8988T (cell line): ENCODE measurements at regions not wholly inside any gene's neighbourhood (a gene's known extent, or its start where the extent isn't known, plus 50 kb on each side); places are given as distances from the start of the nearest gene placed in this dataset.
"Not testable (repeated sequence)": the region's sequence is repeated elsewhere in the genome, so short reads cannot be mapped to it uniquely, and the experiment has no call there.

Experiments used
- DNase-seq: peaks from one replicate; pipeline ENCODE4 v3.0.0; 2011

DNA sequence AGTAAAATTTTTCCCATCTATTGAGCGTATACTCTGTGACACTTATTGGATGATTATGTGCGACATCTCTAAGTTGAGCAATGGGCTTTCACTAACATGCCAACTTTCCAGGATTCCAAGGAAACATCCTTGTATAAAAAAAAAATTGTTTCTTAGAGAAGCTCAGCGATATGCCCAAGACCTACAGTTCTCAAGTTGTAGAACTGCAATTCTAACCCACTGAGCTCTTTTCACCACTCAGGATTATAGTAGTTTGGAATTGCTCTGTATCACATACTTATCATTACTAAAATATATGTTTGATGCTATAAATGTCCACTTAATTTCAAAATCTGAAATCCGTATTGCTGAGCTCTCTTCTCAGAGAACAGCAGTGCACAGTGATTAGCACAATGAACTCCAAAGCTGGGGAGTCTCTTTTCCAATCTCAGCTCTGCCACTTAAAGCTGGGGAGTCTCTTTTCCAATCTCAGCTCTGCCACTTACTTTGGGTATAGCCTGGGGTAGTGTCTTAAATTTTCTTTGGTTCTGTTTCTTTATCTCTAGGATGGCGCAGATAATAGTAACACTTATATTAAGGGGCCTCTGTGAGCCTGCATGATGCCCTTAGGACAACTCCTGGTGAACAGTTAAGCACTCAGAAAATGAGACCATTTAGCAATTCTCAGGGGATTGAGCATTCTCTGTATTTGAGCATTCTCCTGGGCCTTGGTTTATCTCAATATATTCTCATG lies 1722.2 kb upstream of the AGA start:
- DNase-seq = no peak

DNA sequence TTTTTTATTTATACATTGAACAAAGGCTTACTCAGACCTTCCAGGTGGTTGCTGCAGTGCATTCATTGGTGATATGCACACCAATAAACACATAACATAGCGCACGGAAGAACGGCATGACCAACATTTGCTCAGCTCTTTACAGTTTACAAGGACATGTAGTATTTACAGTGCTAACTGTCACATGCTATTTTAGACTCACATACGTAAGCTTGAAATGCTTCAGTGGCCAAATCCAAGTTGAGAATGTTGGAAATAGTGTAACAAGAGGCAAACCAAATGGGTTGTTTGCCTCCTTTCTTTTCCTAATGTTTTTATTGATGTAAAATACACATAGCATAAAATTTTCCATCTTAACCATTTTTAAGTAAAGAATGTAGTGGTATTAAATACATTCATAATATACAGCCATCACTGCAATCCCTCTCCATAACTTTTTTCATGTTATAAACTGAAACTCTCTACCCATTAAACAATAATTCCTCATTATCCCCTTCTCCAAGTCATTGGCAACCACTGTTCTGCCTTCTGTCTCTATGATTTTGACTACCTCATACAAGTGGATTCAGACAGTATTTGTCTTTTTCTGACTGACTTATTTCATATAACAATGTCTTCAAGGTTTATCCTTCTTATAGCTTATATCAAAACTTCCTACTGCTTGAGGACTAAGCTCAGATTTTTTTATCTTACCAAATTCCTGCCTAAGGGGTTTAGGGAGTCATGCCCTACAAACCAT lies 1722.9 kb upstream of the AGA start:
- DNase-seq = no peak

DNA sequence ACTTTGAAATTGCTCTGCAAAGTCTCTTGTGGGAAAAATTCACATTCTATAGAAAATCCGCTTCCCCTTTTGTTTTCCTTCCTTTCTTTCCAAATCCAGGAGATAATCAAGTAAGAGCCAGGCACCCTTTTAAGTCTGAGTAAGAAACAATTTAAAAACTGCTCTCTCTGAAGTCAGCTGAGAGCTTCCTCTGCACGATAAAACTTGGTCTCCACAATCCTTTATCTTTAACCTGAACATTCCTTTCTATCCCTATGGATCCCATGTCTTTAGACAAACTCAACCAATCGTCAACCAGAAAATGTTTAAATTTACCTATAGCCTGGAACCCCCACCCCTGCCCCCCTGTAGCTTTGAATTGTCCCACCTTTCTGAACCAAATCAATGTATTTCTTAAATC lies 1723.6 kb upstream of the AGA start:
- DNase-seq = no peak

DNA sequence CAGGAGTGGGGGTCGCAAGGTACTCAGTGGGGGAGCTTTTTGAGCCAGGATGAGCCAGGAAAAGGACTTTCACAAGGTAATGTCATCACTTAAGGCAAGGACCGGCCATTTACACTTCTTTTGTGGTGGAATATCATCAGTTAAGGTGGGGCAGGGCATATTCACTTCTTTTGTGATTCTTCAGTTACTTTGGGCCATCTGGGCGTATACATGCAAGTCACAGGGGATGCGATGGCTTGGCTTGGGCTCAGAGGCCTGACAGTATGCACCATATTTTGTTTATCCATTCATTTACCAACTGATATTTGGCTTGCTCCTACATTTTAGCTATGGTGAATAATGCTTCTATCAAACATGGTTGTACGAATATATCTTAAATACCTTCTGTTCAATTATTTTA lies 1728.1 kb upstream of the AGA start:
- DNase-seq = not testable (repeated sequence)

DNA sequence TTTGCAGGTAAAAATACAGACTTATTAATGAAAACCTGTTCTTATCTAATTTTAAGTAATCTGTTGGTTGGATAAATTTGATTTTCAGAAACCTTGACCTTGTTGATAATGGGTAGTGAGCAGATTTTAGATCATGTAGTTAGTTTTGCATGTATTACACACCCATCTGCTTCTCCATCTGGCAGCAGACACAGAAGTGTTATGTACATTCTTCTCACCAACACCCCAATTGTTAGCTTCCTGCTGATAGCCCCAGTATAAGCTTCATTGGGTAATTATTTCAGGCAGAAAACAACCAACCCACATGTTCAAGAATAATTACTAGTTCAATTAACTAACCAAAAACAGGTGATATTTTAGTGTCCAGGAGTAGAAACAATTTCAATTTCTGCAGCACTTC lies 1740.5 kb upstream of the AGA start:
- no peak for DNase-seq

DNA sequence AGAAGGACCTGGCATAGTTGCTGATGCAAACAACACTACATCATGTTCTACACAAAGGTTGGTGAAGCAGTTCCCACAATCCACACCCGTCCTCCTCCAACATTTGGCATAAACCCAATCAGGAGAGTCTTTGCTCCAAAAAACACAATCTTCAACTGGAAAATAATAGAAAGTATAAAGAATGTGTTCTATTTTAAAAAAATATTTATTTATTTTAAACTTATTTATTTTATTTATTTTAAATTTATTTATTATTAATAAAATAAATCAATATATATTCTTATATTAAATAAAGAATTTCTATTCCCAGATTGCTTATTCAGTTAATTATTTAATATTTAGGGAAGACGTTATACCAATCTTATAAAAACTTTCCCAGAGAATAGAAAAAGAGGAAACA lies 1753.7 kb upstream of the AGA start:
- no peak for DNase-seq

DNA sequence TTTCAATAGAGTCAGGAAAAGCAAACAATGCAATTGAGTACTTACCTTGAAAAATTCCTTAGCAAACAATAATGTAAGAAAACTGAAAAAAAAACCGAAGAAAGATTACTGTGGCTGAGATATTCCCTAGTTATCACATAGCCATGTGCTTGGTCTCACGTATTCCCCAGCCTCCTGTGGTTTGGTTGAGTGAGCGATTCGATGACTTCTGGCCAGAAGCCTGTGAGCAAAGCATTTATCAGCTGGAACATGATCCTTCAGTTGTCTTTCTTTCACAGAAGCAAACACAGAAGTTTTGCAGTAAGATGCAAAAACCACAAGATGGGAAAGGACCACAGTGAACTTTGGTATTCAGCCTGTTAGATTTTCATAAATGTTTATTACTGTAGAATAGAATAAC lies 1754.3 kb upstream of the AGA start:
- no peak for DNase-seq

DNA sequence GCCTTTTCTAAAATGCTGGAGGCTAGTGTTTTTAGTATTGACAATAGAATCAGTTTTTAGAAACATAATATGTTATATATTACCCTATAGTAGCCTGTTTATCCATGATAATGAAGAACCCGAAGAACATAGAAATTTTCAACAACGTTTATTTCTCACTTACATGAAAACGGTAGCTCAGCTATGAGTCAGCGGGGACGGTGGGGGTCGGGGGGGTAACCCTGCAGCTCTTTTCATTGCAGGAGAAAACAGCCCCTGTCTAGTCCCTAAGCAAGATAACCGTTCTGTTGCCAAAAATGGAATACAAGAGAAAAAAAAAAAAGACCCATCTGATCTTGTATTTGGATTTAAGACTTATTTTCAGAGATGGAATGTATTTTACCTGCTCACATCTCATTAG lies 1758.4 kb upstream of the AGA start:
- no peak for DNase-seq

DNA sequence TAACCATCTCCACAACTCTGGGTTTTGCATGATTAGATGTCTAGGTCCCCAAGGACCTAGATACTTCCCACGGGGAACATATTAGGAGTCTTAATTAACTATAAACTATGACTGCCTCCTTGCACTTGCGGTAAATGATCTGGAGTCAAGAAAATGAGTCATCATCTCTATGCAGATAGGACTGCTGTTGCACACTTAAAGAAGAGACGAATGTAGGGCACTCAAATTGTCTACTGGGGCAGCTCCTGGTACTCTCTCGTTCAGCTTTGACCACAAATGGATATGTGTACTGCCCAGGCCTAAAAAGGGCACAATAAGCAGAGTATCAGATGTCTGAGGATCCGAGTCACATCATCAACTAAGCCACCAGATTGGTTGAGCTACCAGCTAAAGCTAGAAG lies 1783.4 kb upstream of the AGA start:
- DNase-seq = no peak

DNA sequence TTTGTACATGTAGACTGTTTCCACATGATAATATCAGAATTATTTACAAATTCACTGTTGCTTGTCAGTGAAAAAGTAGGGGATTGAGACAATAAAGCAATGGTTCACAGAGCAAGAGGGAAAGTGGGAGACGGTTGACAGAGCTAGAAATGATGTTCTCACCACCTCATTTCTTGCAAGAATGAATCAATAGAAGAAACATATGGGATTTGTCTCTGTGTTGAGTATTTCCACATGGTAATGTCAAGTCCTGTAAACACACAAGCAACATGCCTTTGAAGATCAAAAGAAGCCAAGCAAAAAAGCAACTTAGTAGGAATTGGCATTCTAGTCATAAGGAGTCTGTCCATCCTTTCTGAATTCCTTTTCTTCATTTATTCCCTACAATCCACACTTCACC lies 1806.6 kb upstream of the AGA start:
- DNase-seq = no peak

DNA sequence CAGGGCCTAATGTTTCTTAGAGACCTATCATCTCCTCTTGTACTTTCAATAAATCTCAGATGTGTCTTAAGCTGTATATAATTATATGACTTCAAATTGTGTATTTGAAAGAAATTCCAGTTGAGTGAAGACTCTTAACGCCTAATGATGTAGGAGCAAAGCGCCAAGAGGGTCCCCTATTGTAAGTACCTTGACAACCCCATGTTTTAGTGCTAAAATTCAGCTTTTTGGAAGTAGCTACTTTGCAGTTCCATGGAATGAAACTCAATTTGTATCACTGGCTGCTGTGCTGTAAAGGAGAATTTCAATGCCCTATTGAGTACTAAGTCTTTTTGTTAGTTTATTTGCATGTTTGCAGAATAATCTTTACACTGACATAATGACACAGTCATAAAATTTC lies 1826.6 kb upstream of the AGA start:
- no peak for DNase-seq

DNA sequence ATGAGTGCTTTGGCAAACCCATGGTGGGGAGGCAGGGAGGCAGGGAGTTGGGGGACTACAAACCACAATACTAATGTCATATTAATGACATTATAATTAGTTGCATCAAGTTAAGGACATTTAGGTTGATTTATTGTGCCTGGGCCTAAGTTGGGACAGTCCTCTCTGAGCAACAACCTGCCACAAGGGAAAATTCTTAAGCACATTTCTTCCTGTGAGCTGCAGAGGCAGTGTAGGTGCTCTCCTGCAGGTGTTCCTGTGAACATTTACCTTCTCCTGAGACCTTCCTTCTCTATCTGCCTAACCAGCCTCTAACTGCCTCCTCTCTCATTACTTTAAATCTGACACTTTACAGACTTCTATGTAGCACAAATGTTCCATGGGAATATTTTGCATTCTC lies 1830.0 kb upstream of the AGA start:
- DNase-seq = no peak

DNA sequence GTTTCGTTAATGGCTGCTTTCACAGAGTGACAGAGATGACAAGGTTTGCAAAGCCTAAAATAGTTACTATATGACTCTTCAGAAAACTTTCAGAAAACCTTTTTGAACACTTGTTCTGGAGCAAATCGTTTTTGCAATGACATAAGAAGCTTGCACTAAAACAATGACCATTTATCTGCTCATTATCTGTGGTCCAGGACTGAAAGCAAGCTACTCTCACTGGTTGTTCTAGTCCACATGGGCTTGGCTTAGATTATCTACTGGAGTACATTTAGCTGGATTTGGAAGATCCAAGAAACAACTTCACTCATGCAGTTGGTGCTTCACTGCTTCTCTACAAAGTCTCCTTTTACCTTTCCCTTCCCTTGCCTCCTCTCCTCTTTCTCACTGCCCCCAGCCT lies 1836.4 kb upstream of the AGA start:
- no peak for DNase-seq

DNA sequence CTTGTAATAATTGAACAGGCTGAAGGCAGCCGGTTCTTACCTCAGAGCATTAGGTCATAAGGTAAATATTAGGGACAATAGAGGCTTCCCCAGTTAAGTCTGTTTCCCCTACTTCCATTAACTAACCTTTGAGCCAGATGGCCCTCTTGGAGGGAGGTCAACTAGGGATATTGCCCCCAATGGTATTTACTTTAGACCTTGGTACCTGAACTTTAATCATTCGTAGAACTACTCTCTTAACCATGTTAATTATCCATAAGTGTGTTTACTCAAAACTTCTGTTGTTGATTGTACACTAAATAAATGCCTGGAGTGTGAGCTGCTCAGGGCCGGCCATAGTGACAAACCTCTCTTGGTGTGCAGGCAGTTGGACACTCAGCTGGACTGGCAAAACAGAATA lies 1843.5 kb upstream of the AGA start:
- no peak for DNase-seq

DNA sequence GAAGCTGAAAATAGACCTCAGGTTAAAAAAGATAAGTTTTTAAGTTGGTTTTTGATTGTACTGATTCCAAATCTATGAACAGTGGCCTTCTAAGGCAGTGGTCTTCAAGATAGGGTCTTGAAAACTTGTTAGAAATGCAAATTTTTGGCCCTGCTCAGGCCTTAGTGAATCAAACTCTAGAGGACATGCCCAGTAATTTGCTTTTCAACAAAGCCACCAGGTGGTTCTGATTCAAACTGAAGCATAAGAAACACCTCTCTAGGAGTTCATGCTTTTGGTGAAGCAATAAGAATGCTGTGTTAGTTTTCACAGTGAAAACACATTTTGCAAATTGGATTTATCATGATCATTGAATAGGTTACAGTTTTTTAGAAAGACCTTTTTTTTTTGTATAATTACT lies 1849.4 kb upstream of the AGA start:
- DNase-seq = no peak

DNA sequence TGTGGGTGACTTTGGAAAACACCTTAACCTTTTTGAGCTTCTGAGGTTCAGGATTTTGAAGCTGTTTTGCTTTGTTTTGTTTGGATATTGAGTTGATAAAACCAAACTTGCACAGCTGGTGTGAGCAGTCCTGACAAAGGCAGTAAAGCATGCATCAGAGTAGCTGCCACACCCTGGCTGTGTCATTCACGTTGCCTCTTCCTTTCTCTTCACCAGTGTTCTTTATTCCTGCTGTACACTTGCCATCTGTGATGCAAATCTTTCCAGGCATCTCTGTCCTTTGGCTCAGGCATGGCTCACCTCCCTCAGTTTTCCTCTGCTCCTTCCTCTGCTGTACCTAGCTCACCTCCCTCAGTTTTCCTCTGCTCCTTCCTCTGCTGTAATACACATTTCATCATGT lies 1850.2 kb upstream of the AGA start:
- no peak for DNase-seq

DNA sequence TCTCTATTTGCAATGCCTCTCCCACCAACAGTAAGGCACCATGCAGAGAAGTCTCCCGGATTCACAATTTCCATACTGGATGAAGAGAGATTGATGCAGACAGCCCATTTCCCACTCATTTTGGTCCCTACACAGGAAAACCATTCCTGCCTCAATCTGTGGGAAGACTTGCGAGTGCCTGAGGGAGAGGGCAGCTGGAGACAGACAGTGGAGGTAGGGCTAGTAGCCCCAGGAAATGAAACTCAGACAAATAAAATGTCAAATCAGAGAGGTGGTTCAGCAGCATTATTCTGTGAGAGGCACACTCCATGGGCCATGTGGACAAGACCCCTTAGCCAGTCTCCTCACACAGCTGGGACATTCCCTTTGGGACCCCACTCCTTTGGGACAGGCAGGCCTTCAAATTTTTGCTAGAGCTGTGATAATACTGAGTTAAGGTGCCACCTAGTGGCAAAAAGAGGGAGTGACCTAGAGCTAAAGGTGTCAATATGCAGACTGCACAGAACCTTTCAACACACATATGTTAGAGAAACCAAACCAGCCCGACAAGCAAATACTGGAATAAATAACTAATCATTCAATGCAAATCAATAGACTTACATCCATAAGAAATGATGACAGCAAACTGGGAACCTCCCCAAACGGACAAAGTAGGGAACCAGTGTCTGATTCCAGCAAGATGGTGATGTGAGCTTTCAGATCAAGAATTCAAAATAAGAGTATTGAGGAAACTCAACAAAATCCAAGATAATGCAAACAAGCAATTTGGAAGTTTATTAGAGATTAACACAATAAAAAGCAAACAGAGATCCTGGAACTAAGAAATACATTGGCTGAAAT lies 1865.3 kb upstream of the AGA start:
- DNase-seq = no peak

DNA sequence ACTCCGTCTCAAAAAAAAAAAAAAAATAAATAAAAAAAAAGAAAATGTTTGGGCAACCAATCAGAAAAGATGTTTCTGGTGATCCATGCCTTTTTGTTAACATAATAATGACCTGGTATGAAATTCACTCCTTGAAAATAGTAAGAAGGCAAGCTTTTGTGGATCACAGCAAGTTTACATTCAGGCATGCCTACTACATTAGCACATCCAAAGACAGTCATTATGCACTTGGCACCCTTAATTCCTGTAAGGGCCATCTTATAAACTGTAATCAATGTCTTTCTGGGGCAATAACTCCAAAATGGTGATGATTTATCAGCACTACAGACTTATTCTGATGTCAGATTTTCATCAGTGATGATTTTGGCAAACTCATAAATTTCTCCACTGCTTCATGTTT lies 1871.6 kb upstream of the AGA start:
- no peak for DNase-seq

DNA sequence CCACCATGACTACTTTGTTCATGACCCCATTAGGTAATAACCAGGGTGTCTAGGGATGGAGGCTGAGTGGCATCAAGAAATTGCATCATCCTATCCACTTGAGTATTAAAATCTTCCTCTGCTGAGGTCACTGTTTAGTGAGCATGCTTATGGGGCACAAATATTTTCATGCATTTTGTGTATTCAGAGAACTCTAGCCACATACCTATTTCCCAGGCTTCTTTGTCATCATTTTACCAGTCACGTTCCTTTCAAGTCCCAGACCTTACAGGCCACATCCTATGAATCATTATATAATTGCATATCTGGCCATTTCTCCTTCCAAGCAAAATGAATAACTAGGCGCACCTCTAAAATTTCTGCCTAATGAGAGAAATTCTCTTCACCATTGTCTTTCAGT lies 1882.9 kb upstream of the AGA start:
- no peak for DNase-seq

DNA sequence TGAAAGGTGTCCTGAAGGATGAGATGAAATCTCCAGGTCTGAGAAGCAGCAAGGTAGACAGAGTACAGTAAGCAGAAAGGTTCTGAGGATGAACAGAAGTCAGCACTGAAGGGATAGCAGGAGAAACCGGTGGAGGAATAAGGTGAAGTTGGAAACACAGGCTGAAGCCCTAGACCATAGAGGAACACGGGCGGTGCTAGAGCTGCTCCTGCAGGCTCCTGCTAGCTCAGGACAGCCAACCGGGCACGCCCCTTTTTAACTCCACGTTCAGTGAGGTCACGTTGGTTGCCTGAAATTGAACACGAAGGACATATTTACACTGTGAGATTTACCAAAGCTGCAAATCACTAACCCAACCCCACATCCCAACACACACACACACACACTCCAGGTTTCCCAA lies 1886.4 kb upstream of the AGA start:
- no peak for DNase-seq

DNA sequence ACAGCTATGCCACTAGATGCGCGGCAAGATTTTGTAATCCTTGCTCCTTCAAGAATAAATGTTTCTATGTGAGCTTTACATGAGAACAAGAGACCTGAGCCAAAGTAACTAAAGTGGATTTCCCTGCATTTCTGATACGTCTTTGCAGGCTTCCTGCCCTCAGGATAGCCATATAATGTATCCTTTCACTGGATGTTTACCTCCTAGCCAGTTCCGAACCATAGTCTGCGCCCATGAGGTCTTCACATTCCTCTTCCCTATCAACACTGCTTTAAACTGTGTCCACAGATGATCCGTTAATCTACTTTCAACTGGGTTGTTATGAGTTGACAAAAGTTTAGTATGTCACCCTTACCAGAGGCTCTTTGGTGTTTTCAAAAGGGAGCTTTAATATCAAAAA lies 1889.1 kb upstream of the AGA start:
- DNase-seq = no peak

DNA sequence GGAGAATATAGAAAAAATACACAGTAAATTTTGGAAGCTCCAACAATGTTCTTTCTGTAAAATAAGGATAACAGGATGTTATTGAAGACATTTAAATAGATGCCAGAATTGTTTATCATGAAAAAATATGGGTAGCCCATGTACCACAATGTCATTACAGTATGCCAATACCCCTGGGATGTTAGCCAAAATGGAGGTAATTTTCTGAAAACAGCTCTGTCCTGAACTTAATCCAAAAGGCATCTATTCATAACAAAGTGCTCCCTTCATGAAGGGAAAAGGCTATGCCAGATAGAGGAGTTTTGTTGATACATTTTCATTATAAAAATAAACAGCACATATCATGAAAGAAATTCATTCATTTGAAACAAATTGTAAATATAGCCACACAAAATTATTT lies 1902.6 kb upstream of the AGA start:
- no peak for DNase-seq

DNA sequence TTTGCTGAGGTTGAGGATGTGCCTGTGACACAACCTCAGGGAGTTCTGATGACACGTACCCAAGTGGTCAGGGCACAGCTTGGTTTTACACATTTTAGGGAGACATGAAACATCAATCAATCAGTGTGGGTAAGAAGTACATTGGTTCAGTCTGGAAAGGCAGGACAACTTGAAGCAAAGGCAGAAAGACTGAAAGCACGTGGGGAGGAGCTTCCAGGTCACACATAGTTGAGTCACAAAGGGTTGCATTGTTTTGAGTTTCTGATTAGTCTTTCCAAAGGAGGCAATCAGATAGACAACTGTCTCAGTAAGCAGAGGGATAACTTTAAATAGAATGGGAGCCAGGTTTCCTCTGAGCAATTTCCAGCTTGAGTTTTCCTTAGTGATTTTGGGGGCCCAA lies 1910.0 kb upstream of the AGA start:
- no peak for DNase-seq

DNA sequence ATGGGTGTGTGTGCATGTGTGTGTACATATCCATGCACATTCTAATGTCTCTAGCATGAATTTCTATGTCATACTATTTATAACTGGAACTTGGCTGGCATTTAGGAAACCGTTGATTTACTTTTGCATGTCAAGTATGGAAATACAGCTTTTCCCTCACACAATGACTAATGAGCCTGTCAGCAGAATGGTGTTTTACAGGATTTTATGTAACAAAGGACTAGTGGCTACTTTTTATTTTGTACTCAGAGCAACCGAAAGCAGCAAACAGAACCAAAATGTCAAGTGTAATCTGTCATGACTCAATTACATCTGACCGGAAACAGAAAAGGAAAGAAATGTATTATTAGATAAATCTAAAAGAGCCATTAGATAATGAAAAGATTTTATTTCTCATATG lies 1911.5 kb upstream of the AGA start:
- DNase-seq = no peak
